HepG2 (cell line): ENCODE measurements at regions not wholly inside any gene's neighbourhood (a gene's known extent, or its start where the extent isn't known, plus 50 kb on each side); places are given as distances from the start of the nearest gene placed in this dataset.

Source experiments
- DDIT3 ChIP-seq: sonication (generic); formaldehyde crosslinking; IDR thresholded peaks from 2 replicates; pipeline ENCODE4 v1.4.0; 2020; ENCODE audit warnings: mild to moderate bottlenecking, missing genetic modification reagents
- FOSL2 ChIP-seq: sonication (generic); formaldehyde crosslinking; IDR thresholded peaks from 2 replicates; pipeline ENCODE4 v1.4.0; 2020; ENCODE audit warnings: missing genetic modification reagents
- FOXO4 ChIP-seq: sonication (generic); formaldehyde crosslinking; conservative IDR thresholded peaks from 2 replicates; pipeline ENCODE4 v1.8.1; 2023; ENCODE audit warnings: missing genetic modification reagents
- GABPA ChIP-seq, 2 experiments: IDR thresholded peaks; 2 replicates each; pipeline ENCODE4 v1.6.1; 2011 to 2016; ENCODE audit warnings: low read depth in 2 of 2, low read length in 1 of 2, missing biosample characterization in 1 of 2, missing genetic modification characterization in 1 of 2
- HDAC1 ChIP-seq: sonication (generic); formaldehyde crosslinking; IDR thresholded peaks from 2 replicates; pipeline ENCODE4 v1.5.1; 2020; ENCODE audit warnings: mild to moderate bottlenecking, missing genetic modification reagents
- HHEX ChIP-seq: IDR thresholded peaks from 2 replicates; pipeline ENCODE4 v1.6.1; 2016; ENCODE audit warnings: control low read depth
- MAZ ChIP-seq, 2 experiments: sonication (generic) in 1 of 2; formaldehyde crosslinking in 1 of 2; IDR thresholded peaks; 2 replicates each; pipeline versions ENCODE4 v1.5.0 to v1.6.1; 2012 to 2020; ENCODE audit warnings: low read depth in 2 of 2, mild to moderate bottlenecking in 2 of 2, borderline replicate concordance in 1 of 2, improper control_type of control experiment in 1 of 2, low read length in 1 of 2, missing genetic modification reagents in 1 of 2, moderate library complexity in 1 of 2
- PBX2 ChIP-seq: IDR thresholded peaks from 2 replicates; pipeline ENCODE4 v1.6.1; 2016; ENCODE audit warnings: control low read depth
- RAD21 ChIP-seq: fragments of 450-650 bp; formaldehyde crosslinking; IDR thresholded peaks from 2 replicates; pipeline ENCODE4 v1.5.0; 2020; ENCODE audit warnings: mild to moderate bottlenecking
- SIN3A ChIP-seq: IDR thresholded peaks from 2 replicates; pipeline ENCODE4 v1.6.1; 2011; ENCODE audit warnings: low read depth, mild to moderate bottlenecking, control low read depth, low read length, borderline replicate concordance
- SPEN ChIP-seq: sonication (generic); formaldehyde crosslinking; IDR thresholded peaks from 2 replicates; pipeline ENCODE4 v1.5.1; 2020; ENCODE audit warnings: low read depth, mild to moderate bottlenecking, missing genetic modification reagents
- SRF ChIP-seq: IDR thresholded peaks from 2 replicates; pipeline ENCODE4 v1.6.1; 2011; ENCODE audit warnings: mild to moderate bottlenecking, low read depth, low read length, moderate library complexity
- TBP ChIP-seq: sonication (generic); formaldehyde crosslinking; IDR thresholded peaks from 2 replicates; pipeline ENCODE4 v1.5.0; 2020; ENCODE audit warnings: missing genetic modification reagents
- TBX3 ChIP-seq: fragments of 450-650 bp; IDR thresholded peaks from 2 replicates; pipeline ENCODE4 v1.6.1; 2017; ENCODE audit warnings: antibody characterized with exemption, mild to moderate bottlenecking, inconsistent platforms, borderline replicate concordance
- TGIF2 ChIP-seq: IDR thresholded peaks from 2 replicates; pipeline ENCODE4 v1.6.1; 2016; ENCODE audit warnings: control low read depth, missing compliant biosample characterization
- TRIM22 ChIP-seq: fragments of 450-650 bp; IDR thresholded peaks from 2 replicates; pipeline ENCODE4 v1.6.1; 2017
- ZFAT ChIP-seq: sonication (generic); formaldehyde crosslinking; conservative IDR thresholded peaks from 2 replicates; pipeline ENCODE4 v1.8.1; 2023; ENCODE audit warnings: missing genetic modification reagents, inconsistent platforms
- ZNF18 ChIP-seq: sonication (generic); formaldehyde crosslinking; IDR thresholded peaks from 2 replicates; pipeline ENCODE4 v1.8.0; 2022; ENCODE audit warnings: mild to moderate bottlenecking, missing genetic modification reagents; ENCODE audit not compliant: insufficient replicate concordance
- ZNF367 ChIP-seq: sonication (generic); formaldehyde crosslinking; IDR thresholded peaks from 2 replicates; pipeline ENCODE4 v1.4.0; 2020; ENCODE audit warnings: missing genetic modification reagents, borderline replicate concordance
- ZNF414 ChIP-seq: sonication (generic); formaldehyde crosslinking; IDR thresholded peaks from 2 replicates; pipeline ENCODE4 v1.5.0; 2020; ENCODE audit warnings: missing genetic modification reagents
- ZNF580 ChIP-seq: IDR thresholded peaks from 2 replicates; pipeline ENCODE4 v1.6.1; 2016; ENCODE audit warnings: low read depth, borderline replicate concordance
- ZNF761 ChIP-seq: sonication (generic); formaldehyde crosslinking; conservative IDR thresholded peaks from 2 replicates; pipeline ENCODE4 v1.4.0; 2020; ENCODE audit warnings: mild to moderate bottlenecking, missing genetic modification reagents
- ZSCAN12 ChIP-seq: sonication (generic); formaldehyde crosslinking; IDR thresholded peaks from 2 replicates; pipeline ENCODE4 v1.9.0; 2021; ENCODE audit warnings: mild to moderate bottlenecking, missing genetic modification reagents

- TF ChIP-seq ZNF414 (CRISPR knock-in tag) (0 out of 2 replicates have a peak, but pooled peaks have one; percentile 19), TBX3 (peak; percentile 86), PBX2 (CRISPR knock-in tag) (0 out of 2 replicates have a peak, but pooled peaks have one; percentile 14), ZFAT (CRISPR knock-in tag) (no peak), SRF (peak; percentile 40; the same call in 1 of the 2 replicates), SIN3A (no peak), TRIM22 (no peak), TGIF2 (peak; percentile 82), ZNF761 (CRISPR knock-in tag) (peak; percentile 92), TBP (CRISPR knock-in tag) (no peak), HDAC1 (CRISPR knock-in tag) (peak; percentile 92), MAZ (IDR thresholded peaks at IDR 0.05; ENCODE audit: borderline replicate concordance, low read depth, low read length) (peak; percentile 99), MAZ (CRISPR knock-in tag; IDR thresholded peaks at IDR 0.05; ENCODE audit: low read depth) (peak; percentile 99), ZNF580 (CRISPR knock-in tag) (peak; percentile 83; the same call in 1 of the 2 replicates), ZSCAN12 (CRISPR knock-in tag) (no peak), ZNF367 (CRISPR knock-in tag) (no peak), RAD21 (CRISPR knock-in tag) (peak; percentile 44), FOSL2 (CRISPR knock-in tag) (peak; percentile 73), ZNF18 (CRISPR knock-in tag) (peak; percentile 93), DDIT3 (CRISPR knock-in tag) (no peak), SPEN (CRISPR knock-in tag) (peak; percentile 67), FOXO4 (CRISPR knock-in tag) (no peak), GABPA (IDR thresholded peaks at IDR 0.05; ENCODE audit: low read depth, low read length) (no peak), GABPA (CRISPR knock-in tag; IDR thresholded peaks at IDR 0.05; ENCODE audit: low read depth) (no peak), HHEX (CRISPR knock-in tag) (peak; percentile 91)
Measured at GRCh38 chr17:83174362-83175118, 95.1 kb downstream of the METRNL start (continued).
